ENCODE measurements at regions not wholly inside any gene's neighbourhood (a gene's known extent, or its start where the extent isn't known, plus 50 kb on each side); places are given as distances from the start of the nearest gene placed in this dataset.

GRCh38 chr7:156019308-156019707 lies 207.0 kb upstream of the SHH start:
- ChIA-PET CTCF (no interaction called here), POLR2A (no interaction called here)
- no peak for TF ChIP-seq HEYL (CRISPR knock-in tag; IDR thresholded peaks at IDR 0.05)
- TF ChIP-seq CBX2 (IDR thresholded peaks at IDR 0.05; ENCODE audit: borderline replicate concordance, low read depth): no peak
- TF ChIP-seq FOXS1 (CRISPR knock-in tag; IDR thresholded peaks at IDR 0.05): no peak
- TF ChIP-seq JUN (IDR thresholded peaks at IDR 0.05): no peak
- TF ChIP-seq HOXB13 (CRISPR knock-in tag; IDR thresholded peaks at IDR 0.05; ENCODE audit: low read depth): no peak
- TF ChIP-seq ZC3H11A (IDR thresholded peaks at IDR 0.05): no peak
- no peak for TF ChIP-seq KDM1A (IDR thresholded peaks at IDR 0.05; ENCODE audit: low read depth)
- TF ChIP-seq JUNB (IDR thresholded peaks at IDR 0.05): no peak
- no peak for TF ChIP-seq CBX8 (IDR thresholded peaks at IDR 0.05)
- no peak for TF ChIP-seq ZNF302 (CRISPR knock-in tag; IDR thresholded peaks at IDR 0.05)
- TF ChIP-seq, protein P1, sequence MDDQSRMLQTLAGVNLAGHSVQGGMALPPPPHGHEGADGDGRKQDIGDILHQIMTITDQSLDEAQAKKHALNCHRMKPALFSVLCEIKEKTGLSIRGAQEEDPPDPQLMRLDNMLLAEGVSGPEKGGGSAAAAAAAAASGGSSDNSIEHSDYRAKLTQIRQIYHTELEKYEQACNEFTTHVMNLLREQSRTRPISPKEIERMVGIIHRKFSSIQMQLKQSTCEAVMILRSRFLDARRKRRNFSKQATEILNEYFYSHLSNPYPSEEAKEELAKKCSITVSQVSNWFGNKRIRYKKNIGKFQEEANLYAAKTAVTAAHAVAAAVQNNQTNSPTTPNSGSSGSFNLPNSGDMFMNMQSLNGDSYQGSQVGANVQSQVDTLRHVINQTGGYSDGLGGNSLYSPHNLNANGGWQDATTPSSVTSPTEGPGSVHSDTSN (IDR thresholded peaks at IDR 0.05): no peak
- TF ChIP-seq TFCP2L1 (CRISPR knock-in tag; IDR thresholded peaks at IDR 0.05): no peak
- TF ChIP-seq HES2 (IDR thresholded peaks at IDR 0.05): no peak
- no peak for TF ChIP-seq RNF2 (IDR thresholded peaks at IDR 0.05; ENCODE audit: borderline replicate concordance, low read depth)
- TF ChIP-seq ZFP36 (IDR thresholded peaks at IDR 0.05; ENCODE audit: borderline replicate concordance, partially characterized antibody): no peak
- no peak for TF ChIP-seq POLR2AphosphoS2 (conservative IDR thresholded peaks at IDR 0.05; ENCODE audit: low read length)
- Histone ChIP-seq H3K4me3 (no peak overlapping the region), H3K4me2 (no peak overlapping the region), H3K27ac (no peak overlapping the region), H3K9me3 (no peaks in the 10 kb centered on the region), H3K4me1 (no peaks in the 10 kb centered on the region)
- DNase-seq (ENCODE audit: low read depth in 1 of 2, low spot score in 1 of 2): no peak
- no peak for ATAC-seq
- 73% methylated on average over 7 of the region's 7 CpGs for WGBS (ENCODE audit: missing lambda C conversion rate)
- no peak for FAIRE-seq

DNA sequence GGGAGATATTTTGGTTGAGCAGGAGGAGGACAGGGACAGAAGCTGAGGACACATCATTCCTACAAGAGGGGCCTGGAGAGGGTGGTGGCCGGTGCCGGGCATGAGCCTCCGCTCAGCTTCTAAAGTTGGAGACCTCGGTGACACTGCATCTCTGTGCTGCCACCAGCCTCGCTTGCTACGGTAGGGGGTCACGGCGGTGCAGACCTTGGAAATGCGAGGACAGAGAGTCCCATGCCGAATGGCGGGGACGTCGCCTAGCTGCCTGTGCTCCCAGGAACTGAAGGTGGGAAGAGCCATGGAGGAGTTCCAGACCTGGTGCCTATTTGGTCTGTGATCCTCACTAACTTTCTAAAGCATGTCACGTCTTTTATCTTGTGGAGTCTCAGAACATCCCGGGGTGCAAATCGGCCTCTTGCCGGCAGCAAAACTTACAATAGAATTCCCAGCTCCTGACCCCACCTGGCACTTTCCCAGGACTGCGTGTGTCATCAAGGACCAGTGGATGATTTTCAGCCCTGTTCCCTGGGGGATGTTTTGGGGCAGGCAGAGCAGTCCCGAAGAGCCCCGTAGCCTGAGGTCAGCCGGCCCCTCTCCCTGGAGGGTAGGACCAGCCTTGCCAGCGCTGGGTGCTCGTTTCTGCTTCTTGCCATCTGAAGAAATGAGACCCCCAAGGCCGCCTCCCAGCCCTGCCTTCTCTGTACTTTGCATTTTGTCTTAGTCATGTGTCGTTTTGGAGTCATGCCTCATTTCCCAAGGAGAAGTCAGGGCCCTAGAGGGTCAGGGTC lies 205.8 kb upstream of the SHH start:
- FAIRE-seq (no peak), ATAC-seq (no peak), DNase-seq (ENCODE audit: low read depth in 1 of 2, low spot score in 1 of 2) (no peak)
- CTCF ChIA-PET: interaction anchor here (0.7 to 1.0 kb wide), 3 partner anchors 46 to 221 kb away, joined by 3 to 4 read pairs (median 3); no protein-coding TSS in a partner anchor
- POLR2A ChIA-PET: no interaction called here
- Histone ChIP-seq H3K9me3 (peaks cover 8% of the 10 kb centered on the region; the same call in 1 of the 3 replicates), H3K4me2 (no peak overlapping the region), H3K4me1 (no peaks in the 10 kb centered on the region), H3K27ac (no peak overlapping the region), H3K4me3 (no peak overlapping the region)
- WGBS (ENCODE audit: missing lambda C conversion rate): 72% methylated on average over 23 of the region's 25 CpGs
- no peak for TF ChIP-seq HDAC2 (IDR thresholded peaks at IDR 0.05)
- no peak for TF ChIP-seq CBX8 (IDR thresholded peaks at IDR 0.05)
- no peak for TF ChIP-seq HMGXB4 (CRISPR knock-in tag; IDR thresholded peaks at IDR 0.05; ENCODE audit: borderline replicate concordance)
- TF ChIP-seq CHD4 (IDR thresholded peaks at IDR 0.05; ENCODE audit: borderline replicate concordance): no peak

DNA sequence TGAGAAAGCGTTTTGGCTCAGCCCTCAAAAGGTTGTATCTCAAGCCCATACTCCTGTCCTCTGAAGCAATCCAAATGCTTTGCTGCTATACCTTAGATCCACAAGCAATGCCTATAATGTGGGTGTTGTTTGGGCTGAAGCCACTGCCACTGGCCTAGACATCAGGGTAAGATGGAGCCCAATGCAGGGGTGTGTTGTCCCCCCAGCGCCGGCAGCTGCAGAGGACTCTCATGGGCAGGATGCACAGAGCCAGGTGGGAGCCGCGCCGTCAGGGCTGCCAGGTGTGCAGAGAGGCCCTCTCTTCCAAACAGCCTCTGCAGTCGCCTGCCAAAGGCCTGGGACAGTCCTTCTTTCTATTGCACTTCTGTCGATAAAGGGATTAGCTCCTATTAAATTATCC lies 205.2 kb upstream of the SHH start:
- Histone ChIP-seq H3K4me1 (no peaks in the 10 kb centered on the region), H3K4me3 (no peak overlapping the region), H3K4me2 (no peak overlapping the region), H3K9me3 (peaks cover 9% of the 10 kb centered on the region; the same call in 1 of the 3 replicates), H3K27ac (no peak overlapping the region)
- ChIA-PET POLR2A (no interaction called here), CTCF (interaction anchor here (0.7 to 1.0 kb wide), 3 partner anchors 47 to 220 kb away, joined by 3 to 4 read pairs (median 3); no protein-coding TSS in a partner anchor)
- no peak for TF ChIP-seq ZC3H11A (IDR thresholded peaks at IDR 0.05)
- TF ChIP-seq POLR2AphosphoS2 (conservative IDR thresholded peaks at IDR 0.05; ENCODE audit: low read length): no peak
- TF ChIP-seq CHD4 (IDR thresholded peaks at IDR 0.05; ENCODE audit: borderline replicate concordance): no peak
- TF ChIP-seq ZNF302 (CRISPR knock-in tag; IDR thresholded peaks at IDR 0.05): no peak
- TF ChIP-seq HDAC2 (IDR thresholded peaks at IDR 0.05): no peak
- no peak for TF ChIP-seq TP53 (CRISPR knock-in tag; IDR thresholded peaks at IDR 0.05)
- TF ChIP-seq FOSL2 (IDR thresholded peaks at IDR 0.05): no peak
- no peak for TF ChIP-seq FOSL2 (CRISPR knock-in tag; IDR thresholded peaks at IDR 0.05)
- 47% methylated on average over 5 of the region's 8 CpGs for WGBS (ENCODE audit: missing lambda C conversion rate)
- no peak for DNase-seq (ENCODE audit: low read depth in 1 of 2, low spot score in 1 of 2)
- no peak for FAIRE-seq
- 0 out of 6 replicates have a peak, but pooled peaks of 1 of the 2 experiments have one; percentile 34 for ATAC-seq
